ENCODE measurements at regions not wholly inside any gene's neighbourhood (a gene's known extent, or its start where the extent isn't known, plus 50 kb on each side); places are given as distances from the start of the nearest gene placed in this dataset.

- TF ChIP-seq ZNF274 (IDR thresholded peaks at IDR 0.05; ENCODE audit: low read depth, low read length) (no peak), YY1 (IDR thresholded peaks at IDR 0.05; ENCODE audit: insufficient read depth, insufficient read length) (no peak)
Measured at GRCh38 chr6:139768196-139768595, 393.7 kb upstream of the CITED2 start.
